Gastroesophageal sphincter (tissue), 3 donors: ENCODE measurements at regions not wholly inside any gene's neighbourhood (a gene's known extent, or its start where the extent isn't known, plus 50 kb on each side); places are given as distances from the start of the nearest gene placed in this dataset.

Experiments
- CTCF ChIP-seq, 4 experiments: fragments of 200-600 bp in 2 of 4; fragments of 450-650 bp in 2 of 4; sonication (generic) in 1 of 4; IDR thresholded peaks; one replicate each; pipeline ENCODE4 v1.5.1; 2017 to 2019; ENCODE audit warnings: antibody characterized with exemption in 4 of 4, mild to moderate bottlenecking in 2 of 4, moderate library complexity in 2 of 4
- POLR2A ChIP-seq, 2 donors: fragments of 450-650 bp; IDR thresholded peaks; one replicate each; pipeline ENCODE4 v1.6.1; 2017; ENCODE audit warnings: antibody characterized with exemption in 2 of 2, mild to moderate bottlenecking in 2 of 2, moderate library complexity in 1 of 2

GRCh38 chr2:194854941-194855340 lies 802.1 kb upstream of the SLC39A10 start:
- TF ChIP-seq CTCF (IDR thresholded peaks at IDR 0.05) (no peak), POLR2A (IDR thresholded peaks at IDR 0.05) (no peak)
